Endodermal cell (in vitro differentiated cells): ENCODE measurements at regions not wholly inside any gene's neighbourhood (a gene's known extent, or its start where the extent isn't known, plus 50 kb on each side); places are given as distances from the start of the nearest gene placed in this dataset.

Experiments
- DNase-seq: peaks from one replicate; pipeline ENCODE4 v3.0.0-alpha.2; 2017
- H3K27ac ChIP-seq: 2 replicates; pipeline ENCODE4 v1.5.1; 2013; ENCODE audit warnings: mild to moderate bottlenecking, low read depth, low read length, moderate library complexity
- H3K27me3 ChIP-seq: 2 replicates; pipeline ENCODE4 v1.6.1; 2013; ENCODE audit warnings: mild to moderate bottlenecking, low read length, moderate library complexity; ENCODE audit not compliant: insufficient read depth, control insufficient read depth, poor library complexity, severe bottlenecking
- H3K36me3 ChIP-seq: 2 replicates; pipeline ENCODE4 v1.7.0; 2013; ENCODE audit warnings: mild to moderate bottlenecking, low read length, moderate library complexity; ENCODE audit not compliant: control insufficient read depth, insufficient read depth
- H3K4me1 ChIP-seq: one replicate; pipeline ENCODE4 v1.7.0; 2013; ENCODE audit warnings: low read length; ENCODE audit not compliant: control insufficient read depth, insufficient read depth
- H3K4me3 ChIP-seq: 2 replicates; pipeline ENCODE4 v1.5.1; 2013; ENCODE audit warnings: mild to moderate bottlenecking, low read length, moderate library complexity
- H3K9ac ChIP-seq: 2 replicates; pipeline ENCODE4 v1.6.1; 2013; ENCODE audit warnings: mild to moderate bottlenecking, low read length, moderate library complexity; ENCODE audit not compliant: poor library complexity, severe bottlenecking; ENCODE audit errors: extremely low read depth
- H3K9me3 ChIP-seq: 2 replicates; pipeline ENCODE4 v1.6.1; 2013; ENCODE audit warnings: mild to moderate bottlenecking, low read length, moderate library complexity; ENCODE audit not compliant: control insufficient read depth
- H3K27ac Mint-ChIP-seq: 2 replicates; pipeline ENCODE4 v1.8.0; 2020; ENCODE audit warnings: mixed read lengths
- H3K27me3 Mint-ChIP-seq: 2 replicates; pipeline ENCODE4 v1.8.0; 2021; ENCODE audit warnings: mild to moderate bottlenecking, mixed read lengths; ENCODE audit not compliant: insufficient read depth
- H3K36me3 Mint-ChIP-seq: 2 replicates; pipeline ENCODE4 v1.8.0; 2020; ENCODE audit warnings: low read depth, mixed read lengths
- H3K4me1 Mint-ChIP-seq: 2 replicates; pipeline ENCODE4 v1.8.0; 2020; ENCODE audit warnings: mixed read lengths
- H3K4me3 Mint-ChIP-seq: 2 replicates; pipeline ENCODE4 v1.8.0; 2020; ENCODE audit warnings: mild to moderate bottlenecking, moderate library complexity, mixed read lengths
- H3K9me3 Mint-ChIP-seq: 2 replicates; pipeline ENCODE4 v1.8.0; 2020; ENCODE audit warnings: mild to moderate bottlenecking, mixed read lengths
- CTCF ChIP-seq: fragments of 200-600 bp; sonication (generic); conservative IDR thresholded peaks from 2 replicates; pipeline ENCODE4 v1.5.0; 2021; ENCODE audit warnings: antibody characterized with exemption, mild to moderate bottlenecking
- WGBS, 2 experiments: methylation state at CpG; one replicate each; pipeline versions ENCODE4 v1.1.5 to v1.1.7; 2013; ENCODE audit warnings: missing lambda C conversion rate in 2 of 2, mixed read lengths in 1 of 2; ENCODE audit not compliant: insufficient coverage in 1 of 2, insufficient read length in 1 of 2; 5-methylcytosine and 5-hydroxymethylcytosine counted together

- no peak for TF ChIP-seq CTCF
- H3K9me3 ChIP-seq, result peaks cover 59% of the 10 kb centered on the region
- H3K27ac ChIP-seq, result no peak overlapping the region
- peaks cover 4% of the 10 kb centered on the region for H3K36me3 Mint-ChIP-seq
- H3K27me3 Mint-ChIP-seq, result no peaks in the 10 kb centered on the region
- no peaks in the 10 kb centered on the region for H3K4me1 Mint-ChIP-seq
- no peak for DNase-seq
- 93 to 100% methylated on average over 1 to 9 of the region's 12 CpGs for WGBS, 2 experiments
- no peaks in the 10 kb centered on the region for H3K4me1 ChIP-seq
- no peak overlapping the region for H3K27ac Mint-ChIP-seq
- peaks cover 95% of the 10 kb centered on the region for H3K9me3 Mint-ChIP-seq
- no peaks in the 10 kb centered on the region for H3K36me3 ChIP-seq
- no peaks in the 10 kb centered on the region for H3K27me3 ChIP-seq
- no peak overlapping the region for H3K4me3 Mint-ChIP-seq
- H3K4me3 ChIP-seq, result no peak overlapping the region
- no peak overlapping the region for H3K9ac ChIP-seq
Observed at GRCh38 chr16:35142809-35143192, 1683.4 kb downstream of the TP53TG3F start.

- Histone ChIP-seq H3K27me3 (no peaks in the 10 kb centered on the region), H3K36me3 (no peaks in the 10 kb centered on the region), H3K4me1 (no peaks in the 10 kb centered on the region), H3K4me3 (no peak overlapping the region), H3K9ac (no peak overlapping the region), H3K27ac (no peak overlapping the region), H3K9me3 (peaks cover 61% of the 10 kb centered on the region)
- Mint-ChIP-seq H3K4me3 (no peak overlapping the region), H3K27me3 (no peaks in the 10 kb centered on the region), H3K36me3 (peaks cover 4% of the 10 kb centered on the region), H3K27ac (no peak overlapping the region), H3K4me1 (no peaks in the 10 kb centered on the region), H3K9me3 (peaks cover 96% of the 10 kb centered on the region)
- DNase-seq, result no peak
- TF ChIP-seq CTCF, result no peak
- 84 to 89% methylated on average over 8 to 21 of the region's 22 CpGs for WGBS, 2 experiments
Observed at GRCh38 chr16:35144212-35144932, 1685.0 kb downstream of the TP53TG3F start.

- H3K9ac ChIP-seq, result no peak overlapping the region
- H3K9me3 ChIP-seq, result peaks cover 72% of the 10 kb centered on the region
- no peak overlapping the region for H3K4me3 Mint-ChIP-seq
- 86 to 91% methylated on average over 15 to 23 of the region's 23 CpGs for WGBS, 2 experiments
- no peaks in the 10 kb centered on the region for H3K36me3 ChIP-seq
- H3K27ac ChIP-seq, result no peak overlapping the region
- no peak overlapping the region for H3K27ac Mint-ChIP-seq
- DNase-seq, result no peak
- H3K27me3 Mint-ChIP-seq, result no peaks in the 10 kb centered on the region
- H3K36me3 Mint-ChIP-seq, result peaks cover 2% of the 10 kb centered on the region
- no peak for TF ChIP-seq CTCF
- no peaks in the 10 kb centered on the region for H3K4me1 Mint-ChIP-seq
- no peak overlapping the region for H3K4me3 ChIP-seq
- peaks cover 97% of the 10 kb centered on the region for H3K9me3 Mint-ChIP-seq
- H3K27me3 ChIP-seq, result no peaks in the 10 kb centered on the region
- no peaks in the 10 kb centered on the region for H3K4me1 ChIP-seq
Observed at GRCh38 chr16:35146031-35146710, 1686.8 kb downstream of the TP53TG3F start.
